ENCODE measurements at regions not wholly inside any gene's neighbourhood (a gene's known extent, or its start where the extent isn't known, plus 50 kb on each side); places are given as distances from the start of the nearest gene placed in this dataset.
A peak's percentile ranks its signal among the peaks of the same experiment; 100 is the strongest.

GRCh38 chr2:104408266-104408665 lies 445.6 kb upstream of the POU3F3 start:
- no peak overlapping the region for H3K4me3 ChIP-seq
- no peaks in the 10 kb centered on the region for H3K4me1 ChIP-seq
- H3K27me3 ChIP-seq = peaks cover 0 to 11% (median 0%) of the 10 kb centered on the region in 9 donors
- intact Hi-C loops (cut with DNase I) = no loop called here
- no peak for ATAC-seq
- H3K36me3 ChIP-seq = no peaks in the 10 kb centered on the region
- no peak for DNase-seq
- no peak for TF ChIP-seq POLR2A (IDR thresholded peaks at IDR 0.05)
- 26 to 39% (median 28%) methylated on average over 5 of the region's 5 CpGs for WGBS, 4 donors
- no peaks in the 10 kb centered on the region for H3K9me3 ChIP-seq
- no peak overlapping the region for H3K27ac ChIP-seq

- H3K27ac ChIP-seq = no peak overlapping the region
- WGBS, 4 donors = 80 to 90% (median 88%) methylated on average over 3 of the region's 3 CpGs
Observed at GRCh38 chr2:104410136-104410535, 443.8 kb upstream of the POU3F3 start.

GRCh38 chr2:104412384-104412783 lies 441.5 kb upstream of the POU3F3 start:
- TF ChIP-seq POLR2A (IDR thresholded peaks at IDR 0.05) (no peak), CTCF (IDR thresholded peaks at IDR 0.05) (peak in 10 of 12 donors; percentile 14 to 44 (median 30))
- Histone ChIP-seq H3K27me3 (peaks cover 0 to 27% (median 8%) of the 10 kb centered on the region in 9 donors), H3K36me3 (no peaks in the 10 kb centered on the region), H3K4me1 (no peaks in the 10 kb centered on the region), H3K27ac (no peak overlapping the region), H3K4me3 (no peak overlapping the region), H3K9me3 (no peaks in the 10 kb centered on the region)
- no peak for ATAC-seq
- intact Hi-C loops (cut with DNase I) = no loop called here
- WGBS, 4 donors = 7 to 20% (median 16%) methylated on average over 2 of the region's 2 CpGs
- DNase-seq = no peak

More at GRCh38 chr2:104410136-104410535, 443.8 kb upstream of the POU3F3 start:
- Histone ChIP-seq H3K27me3 (peaks cover 0 to 23% (median 8%) of the 10 kb centered on the region in 9 donors), H3K9me3 (no peaks in the 10 kb centered on the region), H3K36me3 (no peaks in the 10 kb centered on the region), H3K4me1 (no peaks in the 10 kb centered on the region), H3K4me3 (no peak overlapping the region)
- DNase-seq (no peak), ATAC-seq (no peak)
- TF ChIP-seq CTCF (IDR thresholded peaks at IDR 0.05) (no peak), POLR2A (IDR thresholded peaks at IDR 0.05) (no peak)
- intact Hi-C loops (cut with DNase I) = no loop called here

- intact Hi-C loops (cut with DNase I) = no loop called here
- H3K36me3 ChIP-seq = no peaks in the 10 kb centered on the region
- 75 to 82% (median 79%) methylated on average over 8 of the region's 8 CpGs for WGBS, 4 donors
- ATAC-seq (no peak), DNase-seq (no peak)
- H3K27me3 ChIP-seq = peaks cover 0 to 27% (median 8%) of the 10 kb centered on the region in 9 donors
- no peaks in the 10 kb centered on the region for H3K9me3 ChIP-seq
- H3K4me3 ChIP-seq = no peak overlapping the region
- H3K4me1 ChIP-seq = no peaks in the 10 kb centered on the region
- H3K27ac ChIP-seq = no peak overlapping the region
- TF ChIP-seq CTCF (IDR thresholded peaks at IDR 0.05) (no peak), POLR2A (IDR thresholded peaks at IDR 0.05) (no peak)
Observed at GRCh38 chr2:104413890-104414289, 440.0 kb upstream of the POU3F3 start.

- Histone ChIP-seq H3K4me3 (no peak overlapping the region), H3K36me3 (no peaks in the 10 kb centered on the region), H3K9me3 (no peaks in the 10 kb centered on the region), H3K27me3 (peaks cover 0 to 27% (median 8%) of the 10 kb centered on the region in 9 donors), H3K27ac (no peak overlapping the region), H3K4me1 (no peaks in the 10 kb centered on the region)
- intact Hi-C loops (cut with DNase I) = no loop called here
- DNase-seq (no peak), ATAC-seq (no peak)
- WGBS, 4 donors = 47 to 52% (median 48%) methylated on average over 6 of the region's 6 CpGs
- TF ChIP-seq POLR2A (IDR thresholded peaks at IDR 0.05) (no peak), CTCF (IDR thresholded peaks at IDR 0.05) (no peak)
Observed at GRCh38 chr2:104415284-104415683, 438.6 kb upstream of the POU3F3 start.
